Activated CD8-positive, alpha-beta memory T cell treated with anti-CD3 and anti-CD28 coated beads for 48 hours (primary cell): ENCODE measurements at regions not wholly inside any gene's neighbourhood (a gene's known extent, or its start where the extent isn't known, plus 50 kb on each side); places are given as distances from the start of the nearest gene placed in this dataset.
"Not testable (repeated sequence)": the region's sequence is repeated elsewhere in the genome, so short reads cannot be mapped to it uniquely, and the experiment has no call there.

ENCODE experiments used
- DNase-seq, 3 experiments: peaks; one replicate each; pipeline ENCODE4 v3.0.0-alpha.2; 2020; ENCODE audit warnings: low read depth in 2 of 3, low spot score in 2 of 3

- no peak for DNase-seq
Measured at GRCh38 chr11:71101606-71102005, 150.8 kb downstream of the SHANK2 start.

- no peak for DNase-seq
Measured at GRCh38 chr11:71101046-71101445, 151.3 kb downstream of the SHANK2 start.

DNA sequence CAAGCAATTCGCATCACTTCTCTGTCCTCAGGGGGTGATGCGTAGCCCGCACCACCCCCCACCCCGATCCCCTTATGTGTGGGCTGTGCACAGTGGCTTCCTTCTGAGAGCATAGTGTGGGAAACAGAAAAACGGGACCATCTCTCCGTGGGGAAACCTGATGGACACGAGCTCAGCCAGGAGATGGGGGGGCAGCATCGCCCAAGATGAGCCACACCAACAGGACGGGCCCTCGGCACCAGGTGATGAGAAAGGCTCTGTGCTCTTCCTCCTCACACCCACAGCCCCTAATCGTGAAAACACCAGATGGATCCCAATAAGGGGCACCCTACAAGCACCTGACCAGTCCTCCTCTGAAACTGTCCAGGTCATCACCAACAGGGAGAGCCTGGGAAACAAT, 153.6 kb downstream of the SHANK2 start:
- DNase-seq, result no peak

- DNase-seq, result no peak
Measured at GRCh38 chr11:71097506-71098240, 154.7 kb downstream of the SHANK2 start.

GRCh38 chr11:71096751-71097388, 155.5 kb downstream of the SHANK2 start:
- no peak for DNase-seq

- no peak for DNase-seq
Measured at GRCh38 chr11:71095294-71095850, 157.0 kb downstream of the SHANK2 start.

DNA sequence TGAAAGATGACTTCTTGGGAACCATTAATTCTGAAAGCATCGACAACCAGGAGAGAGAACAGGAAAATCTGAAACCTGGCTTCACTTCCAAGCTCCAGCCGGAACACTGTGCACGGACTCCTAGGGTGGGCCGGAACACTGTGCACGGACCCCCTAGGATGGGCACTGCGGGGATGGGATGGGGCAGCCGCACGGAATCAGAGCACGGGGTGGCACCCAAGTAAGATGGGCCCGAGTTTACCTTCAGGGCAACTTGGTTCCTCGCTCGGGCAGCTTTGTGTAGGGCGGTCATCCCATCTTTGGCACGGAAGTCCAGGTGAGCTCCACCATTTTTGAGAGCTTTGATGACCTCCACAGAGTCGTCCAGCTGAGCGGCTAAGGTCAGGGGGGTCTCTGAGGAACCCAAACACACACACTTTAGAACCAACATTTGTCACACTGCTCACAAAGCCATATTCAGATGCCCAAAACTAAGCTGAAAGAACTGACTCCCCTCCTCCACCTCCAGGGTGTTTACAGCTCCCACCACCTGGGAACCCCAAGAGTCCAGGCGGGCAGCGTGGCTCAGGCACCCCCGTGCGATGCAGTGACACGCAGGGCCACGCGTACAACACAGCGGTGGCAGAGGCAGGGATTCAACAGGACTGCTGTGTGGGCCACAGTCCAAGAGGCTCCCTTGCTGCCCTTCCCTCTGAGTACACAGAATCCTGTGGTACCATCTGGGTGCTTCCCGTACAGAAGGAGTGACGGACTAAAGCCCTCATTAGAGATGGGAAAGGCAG, 157.9 kb downstream of the SHANK2 start:
- DNase-seq, result no peak

DNA sequence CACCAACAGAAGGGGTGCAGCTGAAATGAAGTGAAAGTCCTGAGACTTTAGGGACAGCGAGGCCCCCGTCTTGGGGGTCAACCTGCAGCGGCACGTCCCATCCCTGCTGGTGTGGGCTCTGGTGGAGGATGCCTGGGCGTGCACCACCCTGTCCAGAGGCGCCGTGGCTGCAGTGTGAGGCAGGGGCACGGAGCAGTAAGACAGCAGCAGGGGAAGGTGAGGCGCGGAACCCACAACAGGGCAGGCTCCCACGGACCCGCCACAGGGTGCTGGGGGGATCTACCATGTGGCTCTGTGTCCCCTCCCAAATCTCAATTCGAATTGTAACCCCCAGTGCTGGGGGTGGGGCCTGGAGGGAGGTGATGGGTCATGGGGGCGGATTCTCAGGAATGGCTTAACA, 158.6 kb downstream of the SHANK2 start:
- no peak for DNase-seq

DNA sequence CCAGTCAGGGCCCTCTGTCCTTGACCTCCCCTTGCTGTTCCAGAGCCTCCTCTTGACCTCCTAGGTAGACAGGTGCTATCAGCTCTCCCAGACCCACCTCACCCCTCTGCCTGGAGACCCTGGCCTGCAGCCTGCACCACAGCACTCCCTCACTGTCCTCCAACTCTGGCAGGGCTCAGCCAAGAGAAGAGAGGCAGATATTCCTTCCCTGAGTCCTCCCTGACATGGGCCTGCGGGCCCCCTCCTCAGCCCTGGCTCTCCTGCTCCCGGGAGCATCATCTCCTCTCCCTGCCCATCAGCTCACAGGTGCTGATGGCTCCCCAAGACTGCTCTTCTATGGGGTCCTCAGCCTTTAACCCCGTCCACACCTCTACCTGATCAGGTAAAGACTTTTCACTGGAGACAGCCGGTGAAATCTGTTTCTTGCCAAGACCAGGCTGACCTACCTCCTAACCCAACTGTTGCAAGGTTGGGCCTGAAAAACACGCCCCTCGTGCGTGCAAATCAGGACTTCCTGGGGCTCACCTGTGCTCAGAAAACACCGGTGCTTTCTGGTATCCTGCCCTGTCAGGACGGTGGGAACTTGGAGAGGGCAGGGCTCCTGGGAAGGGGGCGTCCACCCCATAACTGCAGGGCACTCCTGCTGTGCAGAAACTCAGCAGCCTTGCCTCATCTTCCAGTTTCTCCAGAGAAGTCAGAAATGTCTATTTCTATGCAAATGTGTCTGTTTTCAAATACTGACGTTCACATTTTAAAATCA, 160.7 kb downstream of the SHANK2 start:
- no peak for DNase-seq

DNA sequence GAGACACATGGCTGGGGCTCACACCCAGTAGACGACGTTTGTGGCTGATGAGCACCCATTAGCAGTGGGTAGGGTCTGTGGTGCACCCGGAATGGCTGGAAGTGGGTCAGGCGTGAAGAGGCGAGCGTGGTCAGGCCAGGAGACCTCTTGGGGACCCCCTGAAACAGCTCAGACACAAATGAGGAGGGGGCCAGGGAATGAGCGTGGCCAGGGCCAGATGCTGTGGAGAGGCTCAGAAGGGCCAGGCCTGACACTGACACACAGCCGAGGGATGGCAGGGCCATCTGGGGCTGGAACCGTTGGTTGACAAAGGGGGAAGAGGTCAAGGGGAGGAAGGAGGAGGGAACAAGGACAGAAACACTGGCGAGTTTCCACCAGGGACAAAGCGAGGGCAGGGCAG, 162.8 kb downstream of the SHANK2 start:
- no peak for DNase-seq

GRCh38 chr11:71088314-71089215, 163.8 kb downstream of the SHANK2 start:
- not testable (repeated sequence) for DNase-seq

- DNase-seq, result no peak
Measured at GRCh38 chr11:71086687-71087258, 165.6 kb downstream of the SHANK2 start.

DNA sequence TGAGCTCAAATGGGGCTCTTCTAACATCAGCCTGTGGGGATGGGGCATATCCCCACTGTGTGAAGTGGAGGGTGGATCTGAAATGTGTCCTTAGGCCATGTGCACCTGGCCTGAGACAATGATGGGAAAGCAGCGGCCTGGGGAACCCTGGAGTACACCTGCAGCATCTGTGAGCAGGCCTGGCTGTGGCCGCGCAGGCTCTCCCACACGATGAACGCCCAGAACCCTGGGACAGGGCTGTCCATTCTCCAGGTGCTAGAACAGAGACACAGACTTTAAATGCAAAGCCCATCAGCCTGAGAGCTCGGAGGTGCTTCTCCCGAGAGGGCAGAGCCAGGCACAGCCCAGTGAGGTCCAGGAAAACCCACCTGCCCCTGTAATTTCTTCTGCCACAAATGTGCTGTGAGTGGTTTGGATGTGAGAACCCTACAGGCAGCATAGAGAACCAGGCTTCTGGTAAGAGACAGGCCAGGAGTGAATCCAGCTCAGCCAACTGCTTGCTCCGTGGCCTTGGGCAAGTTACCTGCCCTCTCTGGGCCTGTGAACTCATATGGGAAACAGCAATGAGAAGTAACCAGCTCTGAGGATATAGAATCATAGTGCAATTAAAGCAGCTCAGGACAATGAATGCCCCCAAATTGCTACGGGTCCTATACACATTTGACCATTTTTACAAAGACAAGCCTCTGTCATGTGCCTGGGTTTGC, 167.9 kb downstream of the SHANK2 start:
- no peak for DNase-seq

DNA sequence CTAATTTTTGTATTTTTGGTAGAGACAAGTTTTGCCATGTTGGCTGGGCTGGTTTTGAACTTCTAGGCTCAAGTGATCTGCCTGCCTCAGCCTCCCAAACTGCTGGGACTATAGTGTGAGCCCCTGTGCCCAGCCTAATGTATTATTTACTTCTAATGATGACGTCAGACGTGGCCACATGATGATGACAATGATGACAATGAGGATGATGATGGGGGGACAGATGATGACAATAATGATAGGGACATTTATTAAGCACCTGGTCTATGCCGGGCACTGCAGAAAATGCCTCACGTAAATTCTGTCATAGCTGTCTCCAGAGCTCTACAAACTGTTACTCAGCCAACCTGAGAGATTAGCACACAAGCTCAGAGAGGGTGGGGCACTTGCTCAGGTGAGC, 169.3 kb downstream of the SHANK2 start:
- no peak for DNase-seq

GRCh38 chr11:71082454-71082853, 169.9 kb downstream of the SHANK2 start:
- no peak for DNase-seq

DNA sequence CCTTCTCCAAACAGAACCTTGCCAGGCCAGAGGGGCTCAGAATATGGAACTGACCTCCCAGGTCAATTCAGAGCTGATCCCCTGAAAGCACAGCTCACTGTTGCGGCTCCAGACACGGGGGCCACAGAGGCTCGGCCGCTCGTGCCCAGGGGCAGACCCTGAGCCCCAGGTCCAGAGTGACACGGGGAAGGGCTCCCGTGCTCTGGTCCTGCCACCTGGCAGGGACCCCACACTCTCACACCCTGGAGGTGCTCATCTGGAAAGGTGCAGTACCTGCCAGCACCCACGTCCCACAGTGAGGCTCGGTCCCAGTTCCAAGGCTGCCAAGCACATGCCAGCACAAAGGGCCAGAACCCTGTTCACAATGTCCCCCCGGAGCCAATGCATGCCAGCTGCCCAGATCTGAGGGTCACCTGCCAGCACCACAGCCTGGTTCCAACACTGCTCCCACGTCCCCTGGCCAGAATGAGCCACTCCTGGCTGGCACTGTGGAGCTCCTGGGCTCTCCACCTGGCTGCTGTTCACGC, 170.6 kb downstream of the SHANK2 start:
- DNase-seq, result no peak

- DNase-seq, result peak; percentile 6 to 41 (median 10)
Measured at GRCh38 chr11:71080239-71081097, 171.9 kb downstream of the SHANK2 start.

GRCh38 chr11:71079795-71080194, 172.6 kb downstream of the SHANK2 start:
- DNase-seq, result no peak
